Lower leg skin (tissue), 4 donors: ENCODE measurements at regions not wholly inside any gene's neighbourhood (a gene's known extent, or its start where the extent isn't known, plus 50 kb on each side); places are given as distances from the start of the nearest gene placed in this dataset.

Experiments used
- DNase-seq, 2 donors: peaks; one replicate each; pipeline ENCODE4 v3.0.0-alpha.2; 2019; ENCODE audit warnings: low spot score in 2 of 2
- H3K4me3 ChIP-seq: fragments of 200-600 bp; sonication (generic); 2 replicates; pipeline ENCODE4 v1.5.1; 2017; ENCODE audit warnings: mild to moderate bottlenecking, low read depth; ENCODE audit not compliant: poor library complexity, severe bottlenecking
- CTCF ChIP-seq, 3 donors: fragments of 450-650 bp; IDR thresholded peaks; one replicate each; pipeline ENCODE4 v1.5.1; 2016; ENCODE audit warnings: antibody characterized with exemption in 3 of 3, mild to moderate bottlenecking in 3 of 3, moderate library complexity in 2 of 3
- POLR2A ChIP-seq, 2 donors: fragments of 450-650 bp; IDR thresholded peaks; one replicate each; pipeline ENCODE4 v1.6.1; 2016 to 2017; ENCODE audit warnings: antibody characterized with exemption in 2 of 2, mild to moderate bottlenecking in 1 of 2, moderate library complexity in 1 of 2
- WGBS, 2 donors: methylation state at CpG; one replicate each; pipeline ENCODE4 v1.1.5; 2018; 5-methylcytosine and 5-hydroxymethylcytosine counted together
- intact Hi-C: fragments of 100-400 bp; cut with DNase I; formaldehyde crosslinking; loops from one replicate; pipeline ENCODE4 v1.15.0; 2023; ENCODE audit warnings: low total_unique reads

DNA sequence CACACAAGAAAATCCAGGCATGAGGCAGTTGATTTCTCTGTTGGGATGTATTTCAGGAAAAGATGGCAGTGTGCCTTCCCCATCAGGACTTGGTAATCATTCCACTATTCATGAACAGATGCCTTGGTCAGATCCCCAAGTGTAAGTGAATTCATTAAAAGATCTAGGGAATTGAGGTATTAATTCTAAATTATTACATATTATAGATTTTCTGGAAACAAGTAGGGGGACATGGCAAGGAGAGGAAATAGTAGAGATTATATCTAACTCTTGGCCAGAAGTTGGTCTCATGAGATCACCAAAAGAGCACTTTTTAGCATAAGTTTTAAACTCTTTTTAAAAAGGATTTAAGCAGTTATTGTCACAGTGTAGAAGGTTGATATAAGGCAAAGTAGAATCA lies 74.4 kb upstream of the MDFIC2 start:
- intact Hi-C loops, result no loop called here
- DNase-seq, result no peak
- H3K4me3 ChIP-seq, result no peak overlapping the region
- TF ChIP-seq CTCF (IDR thresholded peaks at IDR 0.05), result no peak
- TF ChIP-seq POLR2A (IDR thresholded peaks at IDR 0.05), result no peak

DNA sequence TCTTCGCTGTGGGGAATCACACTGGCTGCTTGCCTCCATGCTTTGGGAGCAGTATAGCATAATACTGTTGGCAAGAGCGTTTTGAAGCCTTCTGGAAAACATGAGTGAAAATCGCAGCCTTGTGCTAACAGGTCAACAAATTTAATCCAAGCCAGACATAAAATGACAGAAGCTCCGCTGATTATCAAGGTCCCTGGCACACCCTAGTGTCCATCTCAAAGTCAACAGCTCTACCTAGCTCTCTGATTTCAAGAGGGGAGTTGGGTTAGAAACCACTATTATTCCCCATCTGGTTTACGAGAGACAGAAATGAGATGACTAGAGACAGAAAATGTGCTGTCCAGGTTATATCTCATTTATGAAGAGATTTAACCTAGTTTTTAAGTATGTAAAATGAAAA lies 73.6 kb upstream of the MDFIC2 start:
- H3K4me3 ChIP-seq, result no peak overlapping the region
- DNase-seq, result no peak
- intact Hi-C loops, result no loop called here
- TF ChIP-seq CTCF (IDR thresholded peaks at IDR 0.05) (no peak), POLR2A (IDR thresholded peaks at IDR 0.05) (no peak)
- whole genome bisulfite sequencing, 2 donors, result 83 to 90% methylated on average over 5 of the region's 5 CpGs

GRCh38 chr3:70383360-70383831 lies 71.0 kb upstream of the MDFIC2 start:
- intact Hi-C loops, result no loop called here
- H3K4me3 ChIP-seq, result no peak overlapping the region
- WGBS, 2 donors, result 51 to 52% methylated on average over 6 of the region's 6 CpGs
- TF ChIP-seq POLR2A (IDR thresholded peaks at IDR 0.05) (no peak), CTCF (IDR thresholded peaks at IDR 0.05) (no peak)
- no peak for DNase-seq

GRCh38 chr3:70374179-70374578 lies 61.7 kb upstream of the MDFIC2 start:
- no peak overlapping the region for H3K4me3 ChIP-seq
- WGBS, 2 donors, result 77 to 88% methylated on average over 4 of the region's 4 CpGs
- no peak for DNase-seq
- intact Hi-C loops, result no loop called here
- TF ChIP-seq POLR2A (IDR thresholded peaks at IDR 0.05) (no peak), CTCF (IDR thresholded peaks at IDR 0.05) (no peak)
